SKM-1 treated with dmso at 0.1 percent for 144 hours (cell line): ENCODE measurements at regions not wholly inside any gene's neighbourhood (a gene's known extent, or its start where the extent isn't known, plus 50 kb on each side); places are given as distances from the start of the nearest gene placed in this dataset.

Experiments
- DNase-seq: peaks from one replicate; lab custom pipeline; 2025; ENCODE audit not compliant: unreplicated experiment; lab: John Stamatoyannopoulos, UW

- no peak for DNase-seq
These were observed 126.6 kb downstream of the PSMG1 start for GRCh38 chr21:39056636-39057035.

GRCh38 chr21:39055167-39055767, 128.0 kb downstream of the PSMG1 start:
- DNase-seq, result no peak

GRCh38 chr21:39054066-39054465, 129.2 kb downstream of the PSMG1 start:
- no peak for DNase-seq

GRCh38 chr21:39053126-39053525, 130.1 kb downstream of the PSMG1 start:
- no peak for DNase-seq

GRCh38 chr21:39052718-39053117, 130.5 kb downstream of the PSMG1 start:
- DNase-seq, result no peak

GRCh38 chr21:39051588-39051949, 131.7 kb downstream of the PSMG1 start:
- no peak for DNase-seq

GRCh38 chr21:39050841-39051587, 132.2 kb downstream of the PSMG1 start:
- DNase-seq, result no peak

- DNase-seq, result no peak
These were observed 134.7 kb downstream of the PSMG1 start for GRCh38 chr21:39048574-39048973.

GRCh38 chr21:39048064-39048463, 135.2 kb downstream of the PSMG1 start:
- DNase-seq, result no peak

- DNase-seq, result no peak
These were observed 136.2 kb downstream of the PSMG1 start for GRCh38 chr21:39047046-39047445.

GRCh38 chr21:39046236-39046916, 136.9 kb downstream of the PSMG1 start:
- DNase-seq, result no peak

GRCh38 chr21:39041816-39042215, 141.4 kb downstream of the PSMG1 start:
- no peak for DNase-seq

GRCh38 chr21:39040494-39041110, 142.6 kb downstream of the PSMG1 start:
- DNase-seq, result no peak

GRCh38 chr21:39037807-39038405, 145.3 kb downstream of the PSMG1 start:
- no peak for DNase-seq

- DNase-seq, result no peak
These were observed 146.7 kb downstream of the PSMG1 start for GRCh38 chr21:39036581-39036980.

GRCh38 chr21:39034590-39035536, 148.4 kb downstream of the PSMG1 start:
- no peak for DNase-seq

GRCh38 chr21:39033878-39034589, 149.2 kb downstream of the PSMG1 start:
- no peak for DNase-seq

GRCh38 chr21:39029900-39030884, 153.1 kb downstream of the PSMG1 start:
- DNase-seq, result no peak
